ENCODE measurements at regions not wholly inside any gene's neighbourhood (a gene's known extent, or its start where the extent isn't known, plus 50 kb on each side); places are given as distances from the start of the nearest gene placed in this dataset.

GRCh38 chr10:78752221-78752620 is 316.5 kb upstream of the ZMIZ1 start:
- DNase-seq = no peak

- DNase-seq = no peak
Measured at GRCh38 chr10:78752708-78753107, 316.1 kb upstream of the ZMIZ1 start.

GRCh38 chr10:78754269-78755062 is 314.3 kb upstream of the ZMIZ1 start:
- peak; percentile 93 for DNase-seq

- DNase-seq = no peak
Measured at GRCh38 chr10:78755063-78755701, 313.6 kb upstream of the ZMIZ1 start.

GRCh38 chr10:78755877-78756455 is 312.8 kb upstream of the ZMIZ1 start:
- DNase-seq = no peak

GRCh38 chr10:78756604-78757343 is 312.0 kb upstream of the ZMIZ1 start:
- peak; percentile 98 for DNase-seq

GRCh38 chr10:78757344-78757925 is 311.3 kb upstream of the ZMIZ1 start:
- peak; percentile 96 for DNase-seq

GRCh38 chr10:78758176-78758575 is 310.6 kb upstream of the ZMIZ1 start:
- DNase-seq = no peak

GRCh38 chr10:78759456-78760120 is 309.2 kb upstream of the ZMIZ1 start:
- no peak for DNase-seq

- no peak for DNase-seq
Measured at GRCh38 chr10:78760463-78761310, 308.1 kb upstream of the ZMIZ1 start.

- no peak for DNase-seq
Measured at GRCh38 chr10:78761311-78761781, 307.4 kb upstream of the ZMIZ1 start.

- no peak for DNase-seq
Measured at GRCh38 chr10:78762086-78762630, 306.6 kb upstream of the ZMIZ1 start.

GRCh38 chr10:78763234-78763633 is 305.5 kb upstream of the ZMIZ1 start:
- no peak for DNase-seq

- DNase-seq = no peak
Measured at GRCh38 chr10:78763651-78764395, 304.9 kb upstream of the ZMIZ1 start.

GRCh38 chr10:78764436-78764835 is 304.3 kb upstream of the ZMIZ1 start:
- DNase-seq = no peak

- DNase-seq = no peak
Measured at GRCh38 chr10:78764846-78765430, 303.8 kb upstream of the ZMIZ1 start.

GRCh38 chr10:78765726-78766335 is 302.9 kb upstream of the ZMIZ1 start:
- DNase-seq = no peak

GRCh38 chr10:78766603-78767002 is 302.2 kb upstream of the ZMIZ1 start:
- no peak for DNase-seq

Measured in fibroblast of skin of right biceps (primary cell).